K562 (cell line): ENCODE measurements at regions not wholly inside any gene's neighbourhood (a gene's known extent, or its start where the extent isn't known, plus 50 kb on each side); places are given as distances from the start of the nearest gene placed in this dataset.
A peak's percentile ranks its signal among the peaks of the same experiment; 100 is the strongest.

ENCODE experiments used
- ATAC-seq: fragments of 200-7000 bp; cut with Tn5 transposase; 3 replicates; pipeline ENCODE4 v1.9.1; 2020; ENCODE audit warnings: moderate library complexity
- BruUV-seq: library from RNA; stranded (reverse); fragments of 400-500 nt; replicated peaks from 2 replicates; lab custom pipeline; 2021; lab: Mats Ljungman, UMichigan
- CTCF ChIA-PET: fragments of 300-600 bp; formaldehyde crosslinking; extraction: SDS; loops from one replicate; lab custom pipeline; 2021; ENCODE audit warnings: low intra/inter-chr PET ratio; lab: Yijun Ruan, JAX
- POLR2A ChIA-PET: fragments of 300-600, 350-650 bp; sonication (Branson Sonifier 250); formaldehyde crosslinking; extraction: SDS; loops from one replicate; lab custom pipeline; 2021; ENCODE audit warnings: antibody characterized with exemption, inconsistent platforms; lab: Yijun Ruan, JAX
- DNase-seq, 4 experiments: peaks; one replicate each; pipeline versions ENCODE4 v3.0.0 to v3.0.0-alpha.2; 2011 to 2018; ENCODE audit warnings: low spot score in 3 of 4, mixed read lengths in 3 of 4; ENCODE audit errors: extremely low read depth in 1 of 4
- FAIRE-seq: peaks from 2 replicates; lab custom pipeline; 2011; peaks lifted over from hg19 to GRCh38; lab: Jason Lieb, UNC
- H2AFZ ChIP-seq: 2 replicates; pipeline ENCODE4 v1.6.0; 2011; ENCODE audit warnings: low read depth, low read length, control low read depth, inconsistent platforms
- H3K27ac ChIP-seq: fragments of 200-600 bp; 3 replicates; pipeline ENCODE4 v1.8.0; 2011; ENCODE audit warnings: low read depth, mild to moderate bottlenecking, control low read depth, inconsistent platforms, low read length, moderate library complexity, mixed read lengths; ENCODE audit errors: extremely low read depth
- H3K27me3 ChIP-seq, 2 experiments: fragments of 300-600 bp in 1 of 2; 2 replicates in 1 of 2; 3 replicates in 1 of 2; pipeline versions ENCODE4 v1.6.0 to v1.8.0; 2011; ENCODE audit warnings: inconsistent platforms in 2 of 2, low read length in 2 of 2, mild to moderate bottlenecking in 1 of 2, mixed read lengths in 1 of 2, moderate library complexity in 1 of 2; ENCODE audit not compliant: control insufficient read depth in 2 of 2, insufficient read depth in 2 of 2
- H3K36me3 ChIP-seq: fragments of 300-600 bp; 3 replicates; pipeline ENCODE4 v1.8.0; 2011; ENCODE audit warnings: mild to moderate bottlenecking, low read length, inconsistent platforms; ENCODE audit not compliant: control insufficient read depth, insufficient read depth
- H3K4me1 ChIP-seq, 2 experiments: fragments of 200-600 bp in 1 of 2; replicated peaks in 1 of 2; 2 replicates in 1 of 2; 3 replicates in 1 of 2; pipeline versions ENCODE4 v1.5.1 to v1.8.0; 2011; ENCODE audit warnings: inconsistent platforms in 2 of 2, low read length in 2 of 2, mild to moderate bottlenecking in 1 of 2, mixed read lengths in 1 of 2, moderate library complexity in 1 of 2; ENCODE audit not compliant: control insufficient read depth in 2 of 2, insufficient read depth in 2 of 2
- H3K4me2 ChIP-seq: 2 replicates; pipeline ENCODE4 v1.6.1; 2011; ENCODE audit warnings: low read length, control low read depth, inconsistent platforms, mixed read lengths; ENCODE audit not compliant: insufficient read depth
- H3K4me3 ChIP-seq: fragments of 200-600 bp; sonication (generic), shearing (Covaris generic); 2 replicates; pipeline ENCODE4 v1.5.1; 2016; ENCODE audit warnings: control low read depth, inconsistent platforms
- H3K79me2 ChIP-seq: fragments of 200-600 bp; 3 replicates; pipeline ENCODE4 v1.8.0; 2011; ENCODE audit warnings: low read length, inconsistent platforms; ENCODE audit not compliant: control insufficient read depth, insufficient read depth
- H3K9ac ChIP-seq, 2 experiments: 2 replicates each; pipeline versions ENCODE4 v1.6.0 to v1.6.1; 2011; ENCODE audit warnings: low read depth in 2 of 2, low read length in 2 of 2, control low read depth in 1 of 2, inconsistent platforms in 1 of 2, mild to moderate bottlenecking in 1 of 2, mixed read lengths in 1 of 2; ENCODE audit not compliant: insufficient read depth in 1 of 2
- H3K9me1 ChIP-seq: one replicate; pipeline ENCODE4 v1.6.0; 2011; ENCODE audit warnings: inconsistent platforms, mild to moderate bottlenecking, low read length, moderate library complexity; ENCODE audit not compliant: control insufficient read depth, insufficient read depth
- H3K9me3 ChIP-seq: replicated peaks from 2 replicates; pipeline ENCODE4 v1.5.1; 2011; ENCODE audit warnings: low read depth, low read length, inconsistent platforms; ENCODE audit not compliant: control insufficient read depth, insufficient read depth
- H4K20me1 ChIP-seq: replicated peaks from 2 replicates; pipeline ENCODE4 v1.6.1; 2011; ENCODE audit warnings: low read length, inconsistent platforms, mixed read lengths; ENCODE audit not compliant: control insufficient read depth, insufficient read depth
- ARID2 ChIP-seq: fragments of 450-650 bp; IDR thresholded peaks from 2 replicates; pipeline ENCODE4 v1.6.1; 2017; ENCODE audit warnings: antibody characterized with exemption, mild to moderate bottlenecking
- ARID4B ChIP-seq: sonication (generic); formaldehyde crosslinking; IDR thresholded peaks from 2 replicates; pipeline ENCODE4 v1.8.0; 2022; ENCODE audit warnings: mild to moderate bottlenecking, missing genetic modification reagents
- IFI16 ChIP-seq: fragments of 250-450 bp; sonication (Bioruptor Pico); IDR thresholded peaks from 2 replicates; pipeline ENCODE4 v2.1.2; 2022; ENCODE audit warnings: mild to moderate bottlenecking, inconsistent platforms
- MEF2D ChIP-seq: conservative IDR thresholded peaks from 2 replicates; pipeline ENCODE4 v1.6.1; 2016; ENCODE audit warnings: low read depth, missing genetic modification characterization, missing compliant biosample characterization
- MTA1 ChIP-seq: fragments of 450-650 bp; IDR thresholded peaks from 2 replicates; pipeline ENCODE4 v1.6.1; 2017; ENCODE audit warnings: borderline replicate concordance
- MXI1 ChIP-seq: IDR thresholded peaks from 2 replicates; pipeline ENCODE4 v1.6.1; 2011; ENCODE audit warnings: low read depth, mild to moderate bottlenecking, improper control_type of control experiment, low read length
- PML ChIP-seq: IDR thresholded peaks from 2 replicates; pipeline ENCODE4 v1.6.1; 2012; ENCODE audit warnings: low read length, inconsistent platforms
- SUPT5H ChIP-seq: fragments of 450-650 bp; IDR thresholded peaks from 2 replicates; pipeline ENCODE4 v1.6.1; 2016
- ZNF224 ChIP-seq: sonication (generic); formaldehyde crosslinking; IDR thresholded peaks from 2 replicates; pipeline ENCODE4 v1.8.0; 2022; ENCODE audit warnings: mild to moderate bottlenecking, missing genetic modification reagents
- ZNF384 ChIP-seq: IDR thresholded peaks from 2 replicates; pipeline ENCODE4 v1.6.1; 2012; ENCODE audit warnings: low read depth, low read length, improper control_type of control experiment
- WGBS: fragments of 100-300 bp; shearing (Covaris generic); methylation state at CpG from one replicate; pipeline ENCODE4 v1.1.6; 2016; ENCODE audit warnings: low coverage, mixed read lengths; ENCODE audit not compliant: insufficient coverage; ENCODE audit errors: missing lambda C conversion rate; 5-methylcytosine and 5-hydroxymethylcytosine counted together
- in situ Hi-C: fragments of 300-500 bp; cut with MboI; formaldehyde crosslinking; loops from 4 replicates; pipeline ENCODE4 v1.15.0; 2018; ENCODE audit warnings: inconsistent platforms, mixed read lengths
- intact Hi-C: fragments of 100-400 bp; cut with micrococcal nuclease; formaldehyde crosslinking; loops from 2 replicates; pipeline ENCODE4 v1.14.2; 2022

- TF ChIP-seq ZNF384 = peak; percentile 90
Observed at GRCh38 chr12:92608151-92609091, 94.4 kb upstream of the PLEKHG7 start (continued).

- BruUV-seq = no TSS peak
- Histone ChIP-seq H3K79me2 (no peaks in the 10 kb centered on the region), H3K9ac (no peak overlapping the region), H3K4me1 (no peaks in the 10 kb centered on the region), H3K4me3 (no peak overlapping the region), H3K27ac (no peak overlapping the region), H3K9me1 (no peaks in the 10 kb centered on the region), H4K20me1 (no peaks in the 10 kb centered on the region), H2AFZ (peak overlapping the region; percentile 40), H3K27me3 (no peaks in the 10 kb centered on the region), H3K4me2 (no peak overlapping the region), H3K36me3 (no peaks in the 10 kb centered on the region), H3K9me3 (no peaks in the 10 kb centered on the region; the same call in 1 of the 2 replicates)
- DNase-seq (no peak), FAIRE-seq (no peak), ATAC-seq (no peak)
- no peak for TF ChIP-seq PML
- no peak for TF ChIP-seq MEF2D (tag)
- no peak for TF ChIP-seq SUPT5H
- TF ChIP-seq MXI1 = no peak
- TF ChIP-seq ZNF224 (CRISPR knock-in tag) = no peak
- TF ChIP-seq ARID2 = no peak
- no peak for TF ChIP-seq ARID4B (CRISPR knock-in tag)
- no peak for TF ChIP-seq IFI16
- no peak for TF ChIP-seq MTA1
- in situ Hi-C loops (no loop called here), intact Hi-C loops (no loop called here)
- POLR2A ChIA-PET = no interaction called here
- CTCF ChIA-PET = no interaction called here
- WGBS = 7% methylated on average over 2 of the region's 2 CpGs
Observed at GRCh38 chr12:92606956-92607355, 95.8 kb upstream of the PLEKHG7 start.
